K562 (cell line): ENCODE measurements at regions not wholly inside any gene's neighbourhood (a gene's known extent, or its start where the extent isn't known, plus 50 kb on each side); places are given as distances from the start of the nearest gene placed in this dataset.

Source experiments
- ATAC-seq: fragments of 200-7000 bp; cut with Tn5 transposase; 3 replicates; pipeline ENCODE4 v1.9.1; 2020; ENCODE audit warnings: moderate library complexity
- BruUV-seq: library from RNA; stranded (reverse); fragments of 400-500 nt; replicated peaks from 2 replicates; lab custom pipeline; 2021; lab: Mats Ljungman, UMichigan
- CTCF ChIA-PET: fragments of 300-600 bp; formaldehyde crosslinking; extraction: SDS; loops from one replicate; lab custom pipeline; 2021; ENCODE audit warnings: low intra/inter-chr PET ratio; lab: Yijun Ruan, JAX
- POLR2A ChIA-PET: fragments of 300-600, 350-650 bp; sonication (Branson Sonifier 250); formaldehyde crosslinking; extraction: SDS; loops from one replicate; lab custom pipeline; 2021; ENCODE audit warnings: antibody characterized with exemption, inconsistent platforms; lab: Yijun Ruan, JAX
- DNase-seq, 4 experiments: peaks; one replicate each; pipeline versions ENCODE4 v3.0.0 to v3.0.0-alpha.2; 2011 to 2018; ENCODE audit warnings: low spot score in 3 of 4, mixed read lengths in 3 of 4; ENCODE audit errors: extremely low read depth in 1 of 4
- FAIRE-seq: peaks from 2 replicates; lab custom pipeline; 2011; peaks lifted over from hg19 to GRCh38; lab: Jason Lieb, UNC
- H2AFZ ChIP-seq: 2 replicates; pipeline ENCODE4 v1.6.0; 2011; ENCODE audit warnings: low read depth, low read length, control low read depth, inconsistent platforms
- H3K27ac ChIP-seq: fragments of 200-600 bp; 3 replicates; pipeline ENCODE4 v1.8.0; 2011; ENCODE audit warnings: low read depth, mild to moderate bottlenecking, control low read depth, inconsistent platforms, low read length, moderate library complexity, mixed read lengths; ENCODE audit errors: extremely low read depth
- H3K27me3 ChIP-seq, 2 experiments: fragments of 300-600 bp in 1 of 2; 2 replicates in 1 of 2; 3 replicates in 1 of 2; pipeline versions ENCODE4 v1.6.0 to v1.8.0; 2011; ENCODE audit warnings: inconsistent platforms in 2 of 2, low read length in 2 of 2, mild to moderate bottlenecking in 1 of 2, mixed read lengths in 1 of 2, moderate library complexity in 1 of 2; ENCODE audit not compliant: control insufficient read depth in 2 of 2, insufficient read depth in 2 of 2
- H3K36me3 ChIP-seq: fragments of 300-600 bp; 3 replicates; pipeline ENCODE4 v1.8.0; 2011; ENCODE audit warnings: mild to moderate bottlenecking, low read length, inconsistent platforms; ENCODE audit not compliant: control insufficient read depth, insufficient read depth
- H3K4me1 ChIP-seq, 2 experiments: fragments of 200-600 bp in 1 of 2; replicated peaks in 1 of 2; 2 replicates in 1 of 2; 3 replicates in 1 of 2; pipeline versions ENCODE4 v1.5.1 to v1.8.0; 2011; ENCODE audit warnings: inconsistent platforms in 2 of 2, low read length in 2 of 2, mild to moderate bottlenecking in 1 of 2, mixed read lengths in 1 of 2, moderate library complexity in 1 of 2; ENCODE audit not compliant: control insufficient read depth in 2 of 2, insufficient read depth in 2 of 2
- H3K4me2 ChIP-seq: 2 replicates; pipeline ENCODE4 v1.6.1; 2011; ENCODE audit warnings: low read length, control low read depth, inconsistent platforms, mixed read lengths; ENCODE audit not compliant: insufficient read depth
- H3K4me3 ChIP-seq: fragments of 200-600 bp; sonication (generic), shearing (Covaris generic); 2 replicates; pipeline ENCODE4 v1.5.1; 2016; ENCODE audit warnings: control low read depth, inconsistent platforms
- H3K79me2 ChIP-seq: fragments of 200-600 bp; 3 replicates; pipeline ENCODE4 v1.8.0; 2011; ENCODE audit warnings: low read length, inconsistent platforms; ENCODE audit not compliant: control insufficient read depth, insufficient read depth
- H3K9ac ChIP-seq, 2 experiments: 2 replicates each; pipeline versions ENCODE4 v1.6.0 to v1.6.1; 2011; ENCODE audit warnings: low read depth in 2 of 2, low read length in 2 of 2, control low read depth in 1 of 2, inconsistent platforms in 1 of 2, mild to moderate bottlenecking in 1 of 2, mixed read lengths in 1 of 2; ENCODE audit not compliant: insufficient read depth in 1 of 2
- H3K9me1 ChIP-seq: one replicate; pipeline ENCODE4 v1.6.0; 2011; ENCODE audit warnings: inconsistent platforms, mild to moderate bottlenecking, low read length, moderate library complexity; ENCODE audit not compliant: control insufficient read depth, insufficient read depth
- H3K9me3 ChIP-seq: replicated peaks from 2 replicates; pipeline ENCODE4 v1.5.1; 2011; ENCODE audit warnings: low read depth, low read length, inconsistent platforms; ENCODE audit not compliant: control insufficient read depth, insufficient read depth
- H4K20me1 ChIP-seq: replicated peaks from 2 replicates; pipeline ENCODE4 v1.6.1; 2011; ENCODE audit warnings: low read length, inconsistent platforms, mixed read lengths; ENCODE audit not compliant: control insufficient read depth, insufficient read depth
- BRCA1 ChIP-seq, 2 experiments: fragments of 450-650 bp in 1 of 2; sonication (generic) in 1 of 2; formaldehyde crosslinking in 1 of 2; IDR thresholded peaks; 2 replicates each; pipeline versions ENCODE4 v1.5.0 to v1.6.1; 2017 to 2020; ENCODE audit warnings: mild to moderate bottlenecking in 1 of 2, missing genetic modification reagents in 1 of 2
- CBX3 ChIP-seq, 2 experiments: IDR thresholded peaks; 1 replicate in 1 of 2; 2 replicates in 1 of 2; pipeline ENCODE4 v1.6.1; 2012; ENCODE audit warnings: inconsistent platforms in 2 of 2, low read length in 2 of 2, borderline replicate concordance in 1 of 2, control low read depth in 1 of 2
- CEBPB ChIP-seq: fragments of 450-650 bp; IDR thresholded peaks from 2 replicates; pipeline ENCODE4 v1.6.1; 2016; ENCODE audit warnings: missing genetic modification characterization, missing compliant biosample characterization
- MEF2D ChIP-seq: conservative IDR thresholded peaks from 2 replicates; pipeline ENCODE4 v1.6.1; 2016; ENCODE audit warnings: low read depth, missing genetic modification characterization, missing compliant biosample characterization
- MXD1 ChIP-seq: fragments of 250-450 bp; sonication (Bioruptor Pico); IDR thresholded peaks from 2 replicates; pipeline ENCODE4 v1.8.0; 2021; ENCODE audit warnings: borderline replicate concordance, mild to moderate bottlenecking, moderate library complexity; ENCODE audit not compliant: poor library complexity, severe bottlenecking
- PHF8 ChIP-seq: fragments of 200-600 bp; sonication (generic); IDR thresholded peaks from 2 replicates; pipeline ENCODE4 v1.6.1; 2012; ENCODE audit warnings: mixed run types, mild to moderate bottlenecking, inconsistent platforms, low read length, moderate library complexity, borderline replicate concordance
- POLR2G ChIP-seq: fragments of 200-400 bp; formaldehyde crosslinking; IDR thresholded peaks from 2 replicates; pipeline ENCODE4 v1.6.1; 2017; ENCODE audit warnings: low read depth, mild to moderate bottlenecking, antibody characterized with exemption, low read length, moderate library complexity
- PYGO2 ChIP-seq: fragments of 450-650 bp; IDR thresholded peaks from 2 replicates; pipeline ENCODE4 v1.6.1; 2016; ENCODE audit warnings: mild to moderate bottlenecking, missing genetic modification characterization, moderate library complexity, missing compliant biosample characterization
- RAD21 ChIP-seq, 2 experiments: fragments of 250-450 bp in 1 of 2; fragments of 450-650 bp in 1 of 2; sonication (Bioruptor Pico) in 1 of 2; formaldehyde crosslinking in 1 of 2; IDR thresholded peaks in 1 of 2; conservative IDR thresholded peaks in 1 of 2; 2 replicates each; pipeline versions ENCODE4 v1.4.0 to v1.8.0; 2020 to 2022; ENCODE audit warnings: mild to moderate bottlenecking in 2 of 2, moderate library complexity in 1 of 2
- RB1 ChIP-seq: fragments of 450-650 bp; IDR thresholded peaks from 2 replicates; pipeline ENCODE4 v1.6.1; 2017; ENCODE audit warnings: low read depth, mild to moderate bottlenecking
- SMARCA5 ChIP-seq: fragments of 450-650 bp; IDR thresholded peaks from 2 replicates; pipeline ENCODE4 v1.6.1; 2016
- SP2 ChIP-seq: IDR thresholded peaks from 2 replicates; pipeline ENCODE4 v1.6.1; 2011; ENCODE audit warnings: mild to moderate bottlenecking, low read depth, low read length, moderate library complexity; ENCODE audit not compliant: poor library complexity, severe bottlenecking; ENCODE audit errors: extremely low read depth
- SRSF7 ChIP-seq: fragments of 200-400 bp; formaldehyde crosslinking; optimal IDR thresholded peaks from 2 replicates; pipeline ENCODE3; 2017; ENCODE audit warnings: mild to moderate bottlenecking, low read depth, low read length
- TARDBP ChIP-seq: fragments of 450-650 bp; IDR thresholded peaks from 2 replicates; pipeline ENCODE4 v1.6.1; 2016
- ZKSCAN8 ChIP-seq: fragments of 200-800 bp; sonication (Bioruptor generic); IDR thresholded peaks from 2 replicates; pipeline ENCODE4 v1.6.1; 2016; ENCODE audit warnings: missing genetic modification characterization, missing compliant biosample characterization
- ZNF274 ChIP-seq: IDR thresholded peaks from 2 replicates; pipeline ENCODE4 v1.6.1; 2011; ENCODE audit warnings: low read depth, mild to moderate bottlenecking, low read length, moderate library complexity, borderline replicate concordance
- ZNF3 ChIP-seq: fragments of 250-450 bp; sonication (Bioruptor Pico); IDR thresholded peaks from 2 replicates; pipeline ENCODE4 v1.5.0; 2021; ENCODE audit warnings: mild to moderate bottlenecking, moderate library complexity
- ZNF655 ChIP-seq: fragments of 250-450 bp; sonication (Bioruptor Pico); IDR thresholded peaks from 2 replicates; pipeline ENCODE4 v1.5.0; 2021
- WGBS: fragments of 100-300 bp; shearing (Covaris generic); methylation state at CpG from one replicate; pipeline ENCODE4 v1.1.6; 2016; ENCODE audit warnings: low coverage, mixed read lengths; ENCODE audit not compliant: insufficient coverage; ENCODE audit errors: missing lambda C conversion rate; 5-methylcytosine and 5-hydroxymethylcytosine counted together
- in situ Hi-C: fragments of 300-500 bp; cut with MboI; formaldehyde crosslinking; loops from 4 replicates; pipeline ENCODE4 v1.15.0; 2018; ENCODE audit warnings: inconsistent platforms, mixed read lengths
- intact Hi-C: fragments of 100-400 bp; cut with micrococcal nuclease; formaldehyde crosslinking; loops from 2 replicates; pipeline ENCODE4 v1.14.2; 2022

- TF ChIP-seq CBX3 (IDR thresholded peaks at IDR 0.05; ENCODE audit: borderline replicate concordance in 1 of 2, low read length in 2 of 2) (no peak), ZNF655 (CRISPR knock-in tag) (no peak), MEF2D (tag) (no peak), ZKSCAN8 (CRISPR knock-in tag) (no peak), PHF8 (no peak), ZNF3 (no peak), TARDBP (no peak)
- TF ChIP-seq, all 486 proteins: peak for 0
Observed at GRCh38 chr4:90071289-90072235, 55.6 kb upstream of the CCSER1 start (continued).

- H3K4me1 ChIP-seq = no peaks in the 10 kb centered on the region
- FAIRE-seq = no peak
- in situ Hi-C loops = no loop called here
- H3K9me1 ChIP-seq = no peaks in the 10 kb centered on the region
- no peak for DNase-seq
- no peak for ATAC-seq
- no peaks in the 10 kb centered on the region for H3K36me3 ChIP-seq
- H3K9ac ChIP-seq = no peak overlapping the region
- no TSS peak for BruUV-seq
- H3K27ac ChIP-seq = no peak overlapping the region
- no peaks in the 10 kb centered on the region for H3K27me3 ChIP-seq
- no peaks in the 10 kb centered on the region for H4K20me1 ChIP-seq
- 4% methylated on average over 3 of the region's 3 CpGs for WGBS
- H3K9me3 ChIP-seq = no peaks in the 10 kb centered on the region
- H2AFZ ChIP-seq = no peak overlapping the region
- ChIA-PET POLR2A (no interaction called here), CTCF (no interaction called here)
- H3K79me2 ChIP-seq = no peaks in the 10 kb centered on the region
- intact Hi-C loops = no loop called here
- no peak overlapping the region for H3K4me3 ChIP-seq
- no peak overlapping the region for H3K4me2 ChIP-seq
- TF ChIP-seq RAD21 (CRISPR knock-in tag; conservative IDR thresholded peaks at IDR 0.05 in 1 of 2, IDR thresholded peaks at IDR 0.05 in 1 of 2) (no peak), MXD1 (CRISPR knock-in tag) (no peak), ZNF274 (no peak), SMARCA5 (no peak), SP2 (no peak), CEBPB (tag) (no peak), POLR2G (no peak), PYGO2 (no peak), SRSF7 (no peak), BRCA1 (IDR thresholded peaks at IDR 0.05) (no peak), BRCA1 (CRISPR knock-in tag; IDR thresholded peaks at IDR 0.05) (no peak), RB1 (no peak)
Observed at GRCh38 chr4:90074322-90074886, 52.8 kb upstream of the CCSER1 start.
